Natural killer cell (primary cell): ENCODE measurements at regions not wholly inside any gene's neighbourhood (a gene's known extent, or its start where the extent isn't known, plus 50 kb on each side); places are given as distances from the start of the nearest gene placed in this dataset.
"Not testable (repeated sequence)": the region's sequence is repeated elsewhere in the genome, so short reads cannot be mapped to it uniquely, and the experiment has no call there.

ENCODE experiments used
- ATAC-seq, 3 donors: fragments of 150-1000 bp in 2 of 3; fragments of 200-7000 bp in 1 of 3; cut with Tn5 transposase; 1 replicate in 1 of 3; 2 replicates in 2 of 3; pipeline ENCODE4 v1.10.0; 2021; ENCODE audit warnings: mild to moderate bottlenecking in 2 of 3, moderate library complexity in 2 of 3
- DNase-seq, 2 donors: peaks; one replicate each; pipeline versions ENCODE4 v3.0.0 to v3.0.0-alpha.2; 2013 to 2021; ENCODE audit warnings: mixed read lengths in 1 of 2
- H3K27ac ChIP-seq: one replicate; pipeline ENCODE4 v1.5.1; 2013; ENCODE audit warnings: mild to moderate bottlenecking, low read length
- H3K27me3 ChIP-seq: one replicate; pipeline ENCODE4 v1.6.1; 2013; ENCODE audit warnings: low read length; ENCODE audit not compliant: control insufficient read depth, insufficient read depth
- H3K36me3 ChIP-seq: one replicate; pipeline ENCODE4 v1.6.1; 2013; ENCODE audit warnings: low read length; ENCODE audit not compliant: control insufficient read depth, insufficient read depth
- H3K4me1 ChIP-seq: one replicate; pipeline ENCODE4 v1.6.1; 2013; ENCODE audit warnings: low read length; ENCODE audit not compliant: control insufficient read depth, insufficient read depth
- H3K4me3 ChIP-seq: one replicate; pipeline ENCODE4 v1.5.1; 2013; ENCODE audit warnings: low read length
- H3K9me3 ChIP-seq: one replicate; pipeline ENCODE4 v1.6.1; 2013; ENCODE audit warnings: low read length; ENCODE audit not compliant: control insufficient read depth, insufficient read depth
- H3K27ac Mint-ChIP-seq, 2 donors: one replicate each; pipeline ENCODE4 v1.8.0; 2022; ENCODE audit warnings: mild to moderate bottlenecking in 2 of 2, mixed read lengths in 2 of 2, moderate library complexity in 1 of 2
- H3K27me3 Mint-ChIP-seq, 2 donors: one replicate each; pipeline ENCODE4 v1.8.0; 2022; ENCODE audit warnings: low read depth in 2 of 2, mixed read lengths in 2 of 2
- H3K36me3 Mint-ChIP-seq: one replicate; pipeline ENCODE4 v1.8.0; 2022; ENCODE audit warnings: mixed read lengths
- H3K4me1 Mint-ChIP-seq, 2 donors: one replicate each; pipeline ENCODE4 v1.8.0; 2022; ENCODE audit warnings: mixed read lengths in 2 of 2
- H3K4me3 Mint-ChIP-seq: one replicate; pipeline ENCODE4 v1.8.0; 2022; ENCODE audit warnings: mild to moderate bottlenecking, moderate library complexity, mixed read lengths
- H3K9me3 Mint-ChIP-seq, 2 donors: one replicate each; pipeline ENCODE4 v1.8.0; 2022; ENCODE audit warnings: mixed read lengths in 2 of 2
- WGBS: methylation state at CpG from one replicate; pipeline ENCODE4 v1.1.7; 2013; ENCODE audit warnings: missing lambda C conversion rate; ENCODE audit not compliant: insufficient coverage; 5-methylcytosine and 5-hydroxymethylcytosine counted together
- intact Hi-C: fragments of 100-400 bp; cut with micrococcal nuclease; formaldehyde crosslinking; loops from one replicate; pipeline ENCODE4 v1.14.2; 2022
- TF ChIP-seq, protein P1 (sequence below): fragments of 200-600 bp; IDR thresholded peaks from one replicate; pipeline ENCODE4 v1.8.0; 2022; ENCODE audit warnings: antibody characterized with exemption

DNA sequence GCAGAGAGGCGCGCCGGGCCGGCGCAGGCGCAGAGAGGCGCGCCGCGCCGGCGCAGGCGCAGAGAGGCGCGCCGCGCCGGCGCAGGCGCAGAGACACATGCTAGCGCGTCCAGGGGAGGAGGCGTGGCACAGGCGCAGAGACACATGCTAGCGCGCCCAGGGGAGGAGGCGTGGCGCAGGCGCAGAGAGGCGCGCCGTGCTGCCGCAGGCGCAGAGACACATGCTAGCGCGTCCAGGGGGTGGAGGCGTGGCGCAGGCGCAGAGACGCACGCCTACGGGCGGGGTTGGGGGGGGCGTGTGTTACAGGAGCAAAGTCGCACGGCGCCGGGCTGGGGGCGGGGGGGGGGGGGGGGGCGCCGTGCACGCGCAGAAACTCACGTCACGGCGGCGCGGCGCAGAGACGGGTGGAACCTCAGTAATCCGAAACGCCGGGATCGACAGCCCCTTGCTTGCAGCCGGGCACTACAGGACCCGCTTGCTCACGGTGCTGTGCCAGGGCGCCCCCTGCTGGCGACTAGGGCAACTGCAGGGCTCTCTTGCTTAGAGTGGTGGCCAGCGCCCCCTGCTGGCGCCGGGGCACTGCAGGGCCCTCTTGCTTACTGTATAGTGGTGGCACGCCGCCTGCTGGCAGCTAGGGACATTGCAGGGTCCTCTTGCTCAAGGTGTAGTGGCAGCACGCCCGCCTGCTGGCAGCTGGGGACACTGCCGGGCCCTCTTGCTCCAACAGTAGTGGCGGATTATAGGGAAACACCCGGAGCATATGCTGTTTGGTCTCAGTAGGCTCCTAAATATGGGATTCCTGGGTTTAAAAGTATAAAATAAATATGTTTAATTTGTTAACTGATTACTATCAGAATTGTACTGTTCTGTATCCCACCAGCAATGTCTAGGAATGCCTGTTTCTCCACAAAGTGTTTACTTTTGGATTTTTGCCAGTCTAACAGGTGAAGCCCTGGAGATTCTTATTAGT is 269.9 kb downstream of the OR4F29 start:
- ATAC-seq: peak in 1 of 3 donors; percentile 52
- H3K4me1 ChIP-seq, H3K9me3 ChIP-seq, H3K36me3 Mint-ChIP-seq, intact Hi-C loops, H3K4me3 ChIP-seq, H3K4me1 Mint-ChIP-seq, H3K36me3 ChIP-seq, H3K27ac ChIP-seq, H3K27ac Mint-ChIP-seq, H3K9me3 Mint-ChIP-seq, H3K27me3 Mint-ChIP-seq, H3K4me3 Mint-ChIP-seq, H3K27me3 ChIP-seq: not testable (repeated sequence)
- TF ChIP-seq, protein P1, sequence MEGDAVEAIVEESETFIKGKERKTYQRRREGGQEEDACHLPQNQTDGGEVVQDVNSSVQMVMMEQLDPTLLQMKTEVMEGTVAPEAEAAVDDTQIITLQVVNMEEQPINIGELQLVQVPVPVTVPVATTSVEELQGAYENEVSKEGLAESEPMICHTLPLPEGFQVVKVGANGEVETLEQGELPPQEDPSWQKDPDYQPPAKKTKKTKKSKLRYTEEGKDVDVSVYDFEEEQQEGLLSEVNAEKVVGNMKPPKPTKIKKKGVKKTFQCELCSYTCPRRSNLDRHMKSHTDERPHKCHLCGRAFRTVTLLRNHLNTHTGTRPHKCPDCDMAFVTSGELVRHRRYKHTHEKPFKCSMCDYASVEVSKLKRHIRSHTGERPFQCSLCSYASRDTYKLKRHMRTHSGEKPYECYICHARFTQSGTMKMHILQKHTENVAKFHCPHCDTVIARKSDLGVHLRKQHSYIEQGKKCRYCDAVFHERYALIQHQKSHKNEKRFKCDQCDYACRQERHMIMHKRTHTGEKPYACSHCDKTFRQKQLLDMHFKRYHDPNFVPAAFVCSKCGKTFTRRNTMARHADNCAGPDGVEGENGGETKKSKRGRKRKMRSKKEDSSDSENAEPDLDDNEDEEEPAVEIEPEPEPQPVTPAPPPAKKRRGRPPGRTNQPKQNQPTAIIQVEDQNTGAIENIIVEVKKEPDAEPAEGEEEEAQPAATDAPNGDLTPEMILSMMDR: peak; percentile 19
- peak; percentile 49 to 82 for DNase-seq
- 85% methylated on average over 35 of the region's 79 CpGs for WGBS

DNA sequence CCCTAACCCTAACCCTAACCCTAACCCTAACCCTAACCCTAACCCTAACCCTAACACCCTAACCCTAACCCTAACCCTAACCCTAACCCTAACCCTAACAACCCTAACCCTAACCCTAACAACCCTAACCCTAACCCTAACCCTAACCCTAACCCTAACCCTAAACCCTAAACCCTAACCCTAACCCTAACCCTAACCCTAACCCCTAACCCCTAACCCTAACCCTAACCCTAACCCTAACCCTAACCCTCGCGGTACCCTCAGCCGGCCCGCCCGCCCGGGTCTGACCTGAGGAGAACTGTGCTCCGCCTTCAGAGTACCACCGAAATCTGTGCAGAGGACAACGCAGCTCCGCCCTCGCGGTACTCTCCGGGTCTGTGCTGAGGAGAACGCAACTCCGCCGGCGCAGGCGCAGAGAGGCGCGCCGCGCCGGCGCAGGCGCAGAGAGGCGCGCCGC is 270.7 kb downstream of the OR4F29 start:
- ATAC-seq, intact Hi-C loops: not testable (repeated sequence)
- DNase-seq: peak in 1 of 2 donors; percentile 31

DNA sequence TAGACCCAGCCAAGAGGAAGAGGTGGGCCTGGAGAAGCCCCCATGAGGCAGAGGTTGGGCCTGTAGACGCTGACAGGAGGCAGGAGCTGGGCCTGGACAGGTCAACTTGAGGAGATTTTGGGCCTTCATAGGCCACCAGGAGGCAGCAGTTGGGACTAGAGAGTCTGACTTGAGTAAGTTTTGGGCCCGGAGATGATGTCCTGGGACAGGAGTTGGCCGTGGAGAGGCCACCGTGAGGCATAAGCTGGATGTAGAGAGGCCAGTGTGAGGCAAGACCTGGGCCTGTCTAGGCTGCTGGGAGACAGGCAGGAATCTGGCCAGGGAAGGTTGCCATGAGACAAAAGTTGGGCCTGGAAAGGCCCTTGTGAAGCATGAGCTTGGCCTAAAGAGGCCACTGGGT is 312.6 kb downstream of the OR4F29 start:
- H3K4me1 ChIP-seq, H3K36me3 Mint-ChIP-seq, H3K9me3 ChIP-seq, H3K27ac Mint-ChIP-seq, H3K27me3 ChIP-seq, DNase-seq, H3K27me3 Mint-ChIP-seq, H3K9me3 Mint-ChIP-seq, H3K4me1 Mint-ChIP-seq, ATAC-seq, H3K36me3 ChIP-seq, H3K4me3 ChIP-seq, H3K4me3 Mint-ChIP-seq, H3K27ac ChIP-seq, intact Hi-C loops: not testable (repeated sequence)
- 92% methylated on average over 3 of the region's 4 CpGs for WGBS

More for the DNA sequence above, 270.7 kb downstream of the OR4F29 start:
- WGBS: 80% methylated on average over 5 of the region's 28 CpGs
- not testable (repeated sequence) for H3K27me3 Mint-ChIP-seq, H3K27ac Mint-ChIP-seq, H3K9me3 Mint-ChIP-seq, H3K9me3 ChIP-seq, H3K27ac ChIP-seq, H3K36me3 Mint-ChIP-seq, H3K4me3 Mint-ChIP-seq, H3K36me3 ChIP-seq, H3K27me3 ChIP-seq, H3K4me1 ChIP-seq, H3K4me3 ChIP-seq, H3K4me1 Mint-ChIP-seq

DNA sequence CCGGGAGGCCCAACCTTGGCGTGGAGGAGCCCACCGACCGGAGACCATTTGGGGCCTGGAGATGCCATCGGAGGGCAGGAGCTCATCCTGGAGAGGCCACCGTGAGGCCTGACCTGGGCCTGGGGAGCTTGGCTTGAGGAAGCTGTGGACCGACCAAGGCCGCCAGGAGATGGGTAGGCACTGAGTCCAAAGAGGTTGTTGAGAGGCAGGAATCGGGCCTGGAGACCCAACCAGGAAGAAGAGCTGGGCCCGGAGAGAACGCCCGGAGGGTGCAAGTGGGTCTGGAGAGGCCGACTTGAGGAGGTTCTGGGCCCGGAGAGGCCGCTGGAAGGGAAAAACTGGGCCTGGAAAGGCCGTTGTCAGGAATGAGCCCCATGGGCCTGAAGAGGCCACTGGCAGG is 313.8 kb downstream of the OR4F29 start:
- H3K4me1 ChIP-seq, H3K36me3 ChIP-seq, H3K4me3 ChIP-seq, H3K4me3 Mint-ChIP-seq, ATAC-seq, H3K27ac ChIP-seq, intact Hi-C loops, H3K36me3 Mint-ChIP-seq, H3K9me3 ChIP-seq, H3K27me3 ChIP-seq, H3K27ac Mint-ChIP-seq, DNase-seq, H3K9me3 Mint-ChIP-seq, H3K4me1 Mint-ChIP-seq, H3K27me3 Mint-ChIP-seq: not testable (repeated sequence)
- WGBS: 90% methylated on average over 4 of the region's 16 CpGs

DNA sequence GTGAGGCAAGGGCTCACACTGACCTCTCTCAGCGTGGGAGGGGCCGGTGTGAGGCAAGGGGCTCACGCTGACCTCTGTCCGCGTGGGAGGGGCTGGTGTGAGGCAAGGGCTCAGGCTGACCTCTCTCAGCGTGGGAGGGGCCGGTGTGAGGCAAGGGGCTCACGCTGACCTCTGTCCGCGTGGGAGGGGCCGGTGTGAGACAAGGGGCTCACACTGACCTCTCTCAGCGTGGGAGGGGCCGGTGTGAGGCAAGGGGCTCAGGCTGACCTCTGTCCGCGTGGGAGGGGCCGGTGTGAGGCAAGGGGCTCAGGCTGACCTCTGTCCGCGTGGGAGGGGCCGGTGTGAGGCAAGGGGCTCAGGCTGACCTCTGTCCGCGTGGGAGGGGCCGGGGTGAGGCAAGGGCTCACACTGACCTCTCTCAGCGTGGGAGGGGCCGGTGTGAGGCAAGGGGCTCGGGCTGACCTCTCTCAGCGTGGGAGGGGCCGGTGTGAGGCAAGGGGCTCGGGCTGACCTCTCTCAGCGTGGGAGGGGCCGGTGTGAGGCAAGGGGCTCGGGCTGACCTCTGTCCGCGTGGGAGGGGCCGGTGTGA is 315.0 kb downstream of the OR4F29 start:
- H3K4me3 Mint-ChIP-seq, H3K36me3 Mint-ChIP-seq, H3K4me1 ChIP-seq, H3K27ac ChIP-seq, H3K36me3 ChIP-seq, H3K4me3 ChIP-seq, H3K9me3 ChIP-seq, DNase-seq, ATAC-seq, H3K4me1 Mint-ChIP-seq, H3K27ac Mint-ChIP-seq, intact Hi-C loops, H3K9me3 Mint-ChIP-seq, H3K27me3 ChIP-seq, H3K27me3 Mint-ChIP-seq: not testable (repeated sequence)
- WGBS: 97% methylated on average over 29 of the region's 34 CpGs

DNA sequence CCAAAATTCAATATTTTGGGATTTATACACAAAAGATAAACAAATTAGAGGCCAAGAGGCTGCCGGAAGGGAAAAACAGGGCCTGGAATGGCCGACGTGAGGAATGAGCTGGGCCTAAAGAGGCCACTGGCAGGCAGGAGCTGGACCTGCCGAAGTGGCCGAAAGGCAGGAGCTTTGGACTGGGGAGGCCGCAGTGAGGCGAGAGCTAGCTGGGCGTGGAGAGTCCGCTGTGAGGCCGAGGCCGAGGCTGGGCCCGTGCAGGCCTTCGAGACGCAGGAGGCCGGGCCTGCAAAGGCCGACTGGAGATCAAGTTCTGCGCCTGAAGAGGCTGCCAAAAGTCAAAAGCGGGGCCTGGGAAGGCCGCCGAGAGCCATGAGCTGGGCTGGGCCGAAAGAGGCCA is 316.5 kb downstream of the OR4F29 start:
- intact Hi-C loops, H3K4me3 Mint-ChIP-seq, H3K27ac Mint-ChIP-seq, H3K4me1 ChIP-seq, H3K36me3 Mint-ChIP-seq, H3K4me1 Mint-ChIP-seq, ATAC-seq, H3K4me3 ChIP-seq, H3K36me3 ChIP-seq, H3K9me3 Mint-ChIP-seq, H3K27me3 ChIP-seq, DNase-seq, H3K9me3 ChIP-seq, H3K27ac ChIP-seq, H3K27me3 Mint-ChIP-seq: not testable (repeated sequence)
- WGBS: 93% methylated on average over 16 of the region's 21 CpGs

DNA sequence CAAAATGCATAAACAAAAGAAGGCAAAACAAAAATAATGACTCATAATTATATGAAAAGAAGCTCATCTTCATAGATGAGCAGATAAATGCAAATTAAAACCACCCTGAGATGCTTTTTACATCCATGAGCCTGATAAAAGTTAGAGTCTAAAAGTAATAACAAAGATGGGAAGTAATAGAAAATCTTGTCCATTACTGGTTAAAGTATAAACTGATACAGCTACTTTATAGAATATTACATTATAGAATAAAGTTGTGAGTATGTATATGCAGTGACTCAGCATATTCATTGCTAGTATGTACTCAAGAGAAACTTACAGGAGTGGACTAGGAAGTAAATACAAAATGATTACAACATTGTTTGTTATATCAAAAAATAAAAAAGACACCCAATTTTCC is 333.0 kb downstream of the OR4F29 start:
- H3K27me3 ChIP-seq, H3K9me3 Mint-ChIP-seq, H3K27me3 Mint-ChIP-seq, H3K36me3 ChIP-seq, ATAC-seq, H3K27ac ChIP-seq, H3K4me3 Mint-ChIP-seq, H3K4me1 ChIP-seq, H3K27ac Mint-ChIP-seq, H3K36me3 Mint-ChIP-seq, DNase-seq, intact Hi-C loops, H3K4me1 Mint-ChIP-seq, H3K9me3 ChIP-seq, H3K4me3 ChIP-seq: not testable (repeated sequence)
